NCI-H2107 treated with DMSO at 0.1 percent for 48 hours (cell line): ENCODE measurements at regions not wholly inside any gene's neighbourhood (a gene's known extent, or its start where the extent isn't known, plus 50 kb on each side); places are given as distances from the start of the nearest gene placed in this dataset.

ENCODE experiments used
- DNase-seq: peaks from one replicate; lab custom pipeline; 2025; ENCODE audit not compliant: unreplicated experiment; lab: John Stamatoyannopoulos, UW

DNA sequence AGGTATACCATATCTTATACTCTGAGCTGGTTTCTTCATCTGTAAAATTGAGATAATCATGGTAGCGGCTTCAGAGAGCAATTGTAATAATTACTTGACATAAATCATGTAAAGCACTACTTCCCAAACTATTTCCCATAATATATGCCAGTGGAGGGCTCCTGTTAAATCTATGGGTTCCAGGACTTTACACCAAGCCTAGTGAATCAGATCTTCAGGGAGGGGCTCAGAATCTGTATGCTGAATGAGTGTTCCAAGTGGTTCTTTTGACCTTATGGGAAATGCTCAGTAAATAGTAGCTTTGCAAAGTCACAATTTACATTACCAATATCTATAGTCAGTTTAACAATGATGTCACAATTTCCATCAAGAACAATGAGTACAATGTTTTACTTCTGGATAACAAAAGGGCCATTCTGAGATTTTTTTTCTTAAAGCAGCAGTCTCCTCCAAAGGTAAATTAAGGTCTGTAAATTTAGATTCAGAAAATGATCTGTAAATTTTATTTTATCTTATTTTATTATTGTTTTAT lies 50.9 kb upstream of the NLK start:
- no peak for DNase-seq
